Endothelial cell (in vitro differentiated cells): ENCODE measurements at regions not wholly inside any gene's neighbourhood (a gene's known extent, or its start where the extent isn't known, plus 50 kb on each side); places are given as distances from the start of the nearest gene placed in this dataset.

Experiments
- DNase-seq: peaks from one replicate; pipeline ENCODE4 v3.0.0; 2021; ENCODE audit warnings: low spot score
- H3K27ac Mint-ChIP-seq: one replicate; pipeline ENCODE4 v1.8.0; 2021; ENCODE audit warnings: mixed read lengths, inconsistent platforms; ENCODE audit not compliant: unreplicated experiment
- H3K27me3 Mint-ChIP-seq: one replicate; pipeline ENCODE4 v1.8.0; 2021; ENCODE audit warnings: mild to moderate bottlenecking, moderate library complexity, mixed read lengths, inconsistent platforms; ENCODE audit not compliant: unreplicated experiment
- H3K36me3 Mint-ChIP-seq: one replicate; pipeline ENCODE4 v1.8.0; 2021; ENCODE audit warnings: mild to moderate bottlenecking, low read depth, mixed read lengths, inconsistent platforms; ENCODE audit not compliant: unreplicated experiment
- H3K4me1 Mint-ChIP-seq: one replicate; pipeline ENCODE4 v1.8.0; 2021; ENCODE audit warnings: mild to moderate bottlenecking, mixed read lengths, inconsistent platforms; ENCODE audit not compliant: unreplicated experiment
- H3K4me3 Mint-ChIP-seq: one replicate; pipeline ENCODE4 v1.8.0; 2021; ENCODE audit warnings: mild to moderate bottlenecking, mixed read lengths, inconsistent platforms; ENCODE audit not compliant: unreplicated experiment
- H3K9me3 Mint-ChIP-seq: one replicate; pipeline ENCODE4 v1.8.0; 2021; ENCODE audit warnings: mixed read lengths, inconsistent platforms; ENCODE audit not compliant: unreplicated experiment
- TF ChIP-seq, protein P1 (sequence below): fragments of 200-600 bp; sonication (generic); IDR thresholded peaks from one replicate; pipeline ENCODE4 v1.5.0; 2021; ENCODE audit warnings: antibody characterized with exemption; ENCODE audit not compliant: unreplicated experiment

DNA sequence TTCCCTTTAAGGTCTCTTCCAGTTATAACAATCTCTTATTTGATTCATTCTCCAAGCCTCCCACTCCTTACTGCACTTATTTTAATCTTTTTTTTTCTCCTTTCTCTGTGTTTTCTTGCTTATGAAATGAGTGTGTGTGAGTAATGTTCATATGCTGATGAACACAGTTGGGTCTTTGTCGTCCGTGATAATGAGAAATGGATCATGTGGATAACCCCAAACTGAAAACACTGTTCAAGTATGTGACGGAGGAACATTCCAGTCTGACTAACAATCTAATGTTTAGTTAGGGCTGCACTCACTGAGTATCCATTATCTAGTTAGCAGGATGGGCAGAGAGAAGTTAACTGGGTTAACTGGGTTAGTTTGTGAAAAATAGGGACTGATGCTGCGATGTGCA, 253.1 kb upstream of the DUSP10 start:
- no peaks in the 10 kb centered on the region for H3K27me3 Mint-ChIP-seq
- no peaks in the 10 kb centered on the region for H3K9me3 Mint-ChIP-seq
- no peaks in the 10 kb centered on the region for H3K4me1 Mint-ChIP-seq
- H3K27ac Mint-ChIP-seq, result no peak overlapping the region
- TF ChIP-seq, protein P1, sequence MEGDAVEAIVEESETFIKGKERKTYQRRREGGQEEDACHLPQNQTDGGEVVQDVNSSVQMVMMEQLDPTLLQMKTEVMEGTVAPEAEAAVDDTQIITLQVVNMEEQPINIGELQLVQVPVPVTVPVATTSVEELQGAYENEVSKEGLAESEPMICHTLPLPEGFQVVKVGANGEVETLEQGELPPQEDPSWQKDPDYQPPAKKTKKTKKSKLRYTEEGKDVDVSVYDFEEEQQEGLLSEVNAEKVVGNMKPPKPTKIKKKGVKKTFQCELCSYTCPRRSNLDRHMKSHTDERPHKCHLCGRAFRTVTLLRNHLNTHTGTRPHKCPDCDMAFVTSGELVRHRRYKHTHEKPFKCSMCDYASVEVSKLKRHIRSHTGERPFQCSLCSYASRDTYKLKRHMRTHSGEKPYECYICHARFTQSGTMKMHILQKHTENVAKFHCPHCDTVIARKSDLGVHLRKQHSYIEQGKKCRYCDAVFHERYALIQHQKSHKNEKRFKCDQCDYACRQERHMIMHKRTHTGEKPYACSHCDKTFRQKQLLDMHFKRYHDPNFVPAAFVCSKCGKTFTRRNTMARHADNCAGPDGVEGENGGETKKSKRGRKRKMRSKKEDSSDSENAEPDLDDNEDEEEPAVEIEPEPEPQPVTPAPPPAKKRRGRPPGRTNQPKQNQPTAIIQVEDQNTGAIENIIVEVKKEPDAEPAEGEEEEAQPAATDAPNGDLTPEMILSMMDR, result no peak
- no peak overlapping the region for H3K4me3 Mint-ChIP-seq
- DNase-seq, result no peak
- H3K36me3 Mint-ChIP-seq, result no peaks in the 10 kb centered on the region

DNA sequence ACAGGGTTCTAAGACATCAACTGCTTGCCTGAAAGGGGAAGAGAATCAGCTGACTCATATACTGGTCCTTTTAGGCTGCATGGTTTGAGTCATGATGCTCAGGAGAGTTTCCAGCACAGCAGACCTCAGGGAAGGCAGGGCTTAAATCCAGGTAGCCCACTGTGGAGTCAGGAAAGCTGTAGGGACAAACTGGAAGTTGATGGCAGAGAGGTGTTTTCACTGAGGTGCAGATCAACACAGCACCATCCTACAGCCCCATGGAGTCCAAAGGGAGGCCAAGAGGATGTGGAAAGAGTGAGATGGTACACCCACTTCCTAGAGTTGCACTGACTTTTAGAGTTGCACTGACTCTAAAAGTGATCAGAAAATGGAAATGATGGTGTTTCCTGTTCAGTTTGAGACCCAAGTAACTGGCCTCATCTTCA, 252.4 kb upstream of the DUSP10 start:
- no peaks in the 10 kb centered on the region for H3K4me1 Mint-ChIP-seq
- H3K27ac Mint-ChIP-seq, result no peak overlapping the region
- DNase-seq, result no peak
- TF ChIP-seq, protein P1, result no peak
- no peaks in the 10 kb centered on the region for H3K27me3 Mint-ChIP-seq
- no peak overlapping the region for H3K4me3 Mint-ChIP-seq
- H3K36me3 Mint-ChIP-seq, result no peaks in the 10 kb centered on the region
- H3K9me3 Mint-ChIP-seq, result no peaks in the 10 kb centered on the region

DNA sequence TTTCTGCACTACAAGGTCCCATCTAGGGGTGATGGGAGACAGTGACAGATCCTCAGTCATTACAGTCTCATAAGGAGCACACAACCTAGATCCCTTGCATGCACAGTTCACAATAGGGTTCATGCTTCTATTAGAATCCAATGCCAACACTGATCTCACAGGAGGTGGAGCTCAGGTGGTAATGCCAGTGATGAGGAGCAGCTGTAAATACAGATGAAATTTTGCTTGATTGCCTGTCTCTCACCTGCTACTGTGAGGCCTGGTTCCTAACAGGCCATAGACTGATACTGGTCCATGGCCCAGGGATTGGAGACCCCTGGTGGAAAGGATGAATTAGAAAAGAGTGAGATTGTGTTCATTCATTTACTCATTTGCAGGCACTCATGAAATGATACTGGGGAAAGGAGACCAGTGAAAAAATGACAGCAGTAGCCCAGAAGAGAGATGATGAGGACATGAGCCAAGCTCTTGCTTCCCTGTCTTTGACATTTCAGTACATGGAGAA, 251.6 kb upstream of the DUSP10 start:
- Mint-ChIP-seq H3K4me3 (no peak overlapping the region), H3K27ac (no peak overlapping the region), H3K4me1 (no peaks in the 10 kb centered on the region), H3K27me3 (no peaks in the 10 kb centered on the region), H3K36me3 (no peaks in the 10 kb centered on the region), H3K9me3 (no peaks in the 10 kb centered on the region)
- DNase-seq, result no peak
- TF ChIP-seq, protein P1, result no peak

DNA sequence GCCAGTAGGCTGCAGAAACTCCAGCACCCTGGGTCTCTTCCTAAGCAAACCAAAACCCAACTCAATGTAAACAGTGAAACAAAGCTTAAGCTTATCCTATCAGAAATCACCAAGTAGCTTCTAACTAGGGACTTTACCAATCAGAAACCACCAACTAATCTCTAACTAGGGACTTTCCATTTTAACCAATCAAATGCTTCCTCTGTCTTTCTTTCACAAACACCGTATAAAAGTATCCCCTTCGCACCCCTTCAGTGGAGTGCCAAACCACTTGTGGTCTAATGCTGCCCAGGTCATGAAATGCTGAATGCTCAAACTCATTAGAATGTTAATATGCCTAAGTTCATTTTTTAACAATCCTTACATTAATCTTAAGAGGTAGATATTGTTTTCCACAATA, 250.5 kb upstream of the DUSP10 start:
- Mint-ChIP-seq H3K9me3 (no peaks in the 10 kb centered on the region), H3K36me3 (no peaks in the 10 kb centered on the region), H3K4me3 (no peak overlapping the region), H3K4me1 (no peaks in the 10 kb centered on the region), H3K27ac (no peak overlapping the region), H3K27me3 (peaks cover 2% of the 10 kb centered on the region)
- TF ChIP-seq, protein P1, result no peak
- DNase-seq, result no peak

DNA sequence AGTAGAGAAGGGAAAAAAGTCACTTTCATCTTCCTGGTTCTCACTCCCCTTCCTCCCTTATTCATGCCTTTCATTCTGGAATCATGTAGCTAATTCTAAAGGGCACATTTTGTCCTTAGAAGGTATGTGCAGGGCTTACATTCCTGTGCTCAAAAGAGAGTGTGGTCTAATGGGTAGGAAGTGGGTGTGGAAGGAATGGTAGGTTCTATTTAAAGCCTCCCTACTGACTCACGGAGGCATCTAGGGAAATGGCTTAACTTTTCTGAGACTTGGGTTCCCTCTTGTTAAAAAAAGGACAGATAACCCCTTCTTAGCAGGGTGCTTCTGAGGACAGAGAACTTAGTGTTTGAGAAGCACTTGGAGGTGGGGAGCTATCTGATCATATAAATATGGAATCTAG, 249.3 kb upstream of the DUSP10 start:
- Mint-ChIP-seq H3K4me3 (no peak overlapping the region), H3K4me1 (no peaks in the 10 kb centered on the region), H3K27me3 (peaks cover 2% of the 10 kb centered on the region), H3K27ac (no peak overlapping the region), H3K9me3 (no peaks in the 10 kb centered on the region), H3K36me3 (no peaks in the 10 kb centered on the region)
- TF ChIP-seq, protein P1, result no peak
- DNase-seq, result no peak
